ENCODE measurements at regions not wholly inside any gene's neighbourhood (a gene's known extent, or its start where the extent isn't known, plus 50 kb on each side); places are given as distances from the start of the nearest gene placed in this dataset.

- no peak for TF ChIP-seq REST (IDR thresholded peaks at IDR 0.05)
- no peak for TF ChIP-seq TAF1 (conservative IDR thresholded peaks at IDR 0.05)
Measured at GRCh38 chr20:21633829-21634228, 71.6 kb upstream of the PAX1 start (continued).

GRCh38 chr20:21632735-21633053, 72.8 kb upstream of the PAX1 start:
- 57% methylated on average over 2 of the region's 2 CpGs for WGBS
- Histone ChIP-seq H3K9ac (ENCODE audit: low read depth in 1 of 2, low read length in 2 of 2) (no peak overlapping the region), H3K27ac (ENCODE audit: low read depth in 1 of 2, low read length in 2 of 2) (no peak overlapping the region), H3K4me3 (ENCODE audit: low read depth in 1 of 3, low read length in 3 of 3) (no peak overlapping the region), H3K4me1 (ENCODE audit: control insufficient read depth in 4 of 4, insufficient read depth in 4 of 4, low read length in 3 of 4) (no peaks in the 10 kb centered on the region), H3K9me3 (ENCODE audit: control insufficient read depth in 4 of 4, low read length in 3 of 4) (no peaks in the 10 kb centered on the region), H3K27me3 (ENCODE audit: control insufficient read depth in 4 of 4, insufficient read depth in 4 of 4, low read length in 3 of 4) (no peaks in the 10 kb centered on the region), H3K36me3 (ENCODE audit: control insufficient read depth in 4 of 4, insufficient read depth in 3 of 4, low read depth in 1 of 4, low read length in 3 of 4) (no peaks in the 10 kb centered on the region)
- no peak for DNase-seq (ENCODE audit: low spot score)
- TF ChIP-seq FOXA1 (IDR thresholded peaks at IDR 0.05) (no peak), EGR1 (IDR thresholded peaks at IDR 0.05; ENCODE audit: low read depth in 2 of 2) (no peak), RXRA (IDR thresholded peaks at IDR 0.05) (no peak), TAF1 (conservative IDR thresholded peaks at IDR 0.05) (no peak), ZBTB33 (IDR thresholded peaks at IDR 0.05) (no peak), HNF4A (conservative IDR thresholded peaks at IDR 0.05) (no peak), HNF4G (IDR thresholded peaks at IDR 0.05) (no peak), RAD21 (IDR thresholded peaks at IDR 0.05) (no peak), ATF3 (IDR thresholded peaks at IDR 0.05) (no peak)

- H3K4me3 ChIP-seq (ENCODE audit: low read depth in 1 of 3, low read length in 3 of 3): no peak overlapping the region
- no peak overlapping the region for H3K27ac ChIP-seq (ENCODE audit: low read depth in 1 of 2, low read length in 2 of 2)
- 85% methylated on average over 7 of the region's 7 CpGs for WGBS
- H3K36me3 ChIP-seq (ENCODE audit: control insufficient read depth in 4 of 4, insufficient read depth in 3 of 4, low read depth in 1 of 4, low read length in 3 of 4): no peaks in the 10 kb centered on the region
- H3K27me3 ChIP-seq (ENCODE audit: control insufficient read depth in 4 of 4, insufficient read depth in 4 of 4, low read length in 3 of 4): no peaks in the 10 kb centered on the region
- no peak for DNase-seq (ENCODE audit: low spot score)
- no peaks in the 10 kb centered on the region for H3K4me1 ChIP-seq (ENCODE audit: control insufficient read depth in 4 of 4, insufficient read depth in 4 of 4, low read length in 3 of 4)
- no peaks in the 10 kb centered on the region for H3K9me3 ChIP-seq (ENCODE audit: control insufficient read depth in 4 of 4, low read length in 3 of 4)
- H3K9ac ChIP-seq (ENCODE audit: low read depth in 1 of 2, low read length in 2 of 2): no peak overlapping the region
- TF ChIP-seq FOXA2 (IDR thresholded peaks at IDR 0.05) (no peak), ZBTB33 (IDR thresholded peaks at IDR 0.05) (no peak), FOXA1 (IDR thresholded peaks at IDR 0.05) (no peak), EGR1 (IDR thresholded peaks at IDR 0.05; ENCODE audit: low read depth in 2 of 2) (no peak), MAX (IDR thresholded peaks at IDR 0.05) (no peak), NR2F2 (IDR thresholded peaks at IDR 0.05) (no peak), ATF3 (IDR thresholded peaks at IDR 0.05) (no peak), SP1 (IDR thresholded peaks at IDR 0.05) (no peak), RXRA (IDR thresholded peaks at IDR 0.05) (no peak), YY1 (IDR thresholded peaks at IDR 0.05) (no peak), TAF1 (conservative IDR thresholded peaks at IDR 0.05) (no peak), CTCF (IDR thresholded peaks at IDR 0.05; ENCODE audit: low read depth, low read length, missing input control) (no peak), HNF4A (conservative IDR thresholded peaks at IDR 0.05) (no peak)
Measured at GRCh38 chr20:21632031-21632734, 73.3 kb upstream of the PAX1 start.
